Epithelial cell of proximal tubule (primary cell): ENCODE measurements at regions not wholly inside any gene's neighbourhood (a gene's known extent, or its start where the extent isn't known, plus 50 kb on each side); places are given as distances from the start of the nearest gene placed in this dataset.

ENCODE experiments used
- DNase-seq: peaks from one replicate; pipeline ENCODE4 v3.0.0-alpha.2; 2011; ENCODE audit warnings: low read depth
- H3K4me3 ChIP-seq: 2 replicates; pipeline ENCODE4 v1.5.1; 2011; ENCODE audit warnings: low read depth, mild to moderate bottlenecking, low read length
- CTCF ChIP-seq: conservative IDR thresholded peaks from 2 replicates; pipeline ENCODE4 v1.5.1; 2012; ENCODE audit warnings: low read depth, mild to moderate bottlenecking, low read length

DNA sequence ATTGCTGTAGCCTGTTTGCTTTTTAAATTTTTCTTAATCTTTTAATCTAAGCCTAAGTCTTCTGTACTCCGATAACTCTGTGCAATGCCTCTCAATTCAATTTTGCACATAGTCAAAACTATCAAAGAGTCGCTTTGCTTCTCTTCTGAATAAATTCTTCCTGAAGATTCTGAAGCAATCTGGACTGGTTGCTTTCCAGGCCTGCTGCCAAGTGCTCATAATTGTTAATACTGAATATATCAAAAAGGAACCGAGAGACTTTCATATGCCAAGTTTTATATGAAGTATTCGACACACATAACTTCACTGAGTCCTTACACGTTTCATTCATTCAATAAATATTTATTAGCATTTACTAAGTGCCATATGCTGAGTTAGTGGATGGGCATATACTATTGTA, 91.3 kb downstream of the EDNRB start:
- H3K4me3 ChIP-seq = no peak overlapping the region
- no peak for TF ChIP-seq CTCF
- DNase-seq = no peak

DNA sequence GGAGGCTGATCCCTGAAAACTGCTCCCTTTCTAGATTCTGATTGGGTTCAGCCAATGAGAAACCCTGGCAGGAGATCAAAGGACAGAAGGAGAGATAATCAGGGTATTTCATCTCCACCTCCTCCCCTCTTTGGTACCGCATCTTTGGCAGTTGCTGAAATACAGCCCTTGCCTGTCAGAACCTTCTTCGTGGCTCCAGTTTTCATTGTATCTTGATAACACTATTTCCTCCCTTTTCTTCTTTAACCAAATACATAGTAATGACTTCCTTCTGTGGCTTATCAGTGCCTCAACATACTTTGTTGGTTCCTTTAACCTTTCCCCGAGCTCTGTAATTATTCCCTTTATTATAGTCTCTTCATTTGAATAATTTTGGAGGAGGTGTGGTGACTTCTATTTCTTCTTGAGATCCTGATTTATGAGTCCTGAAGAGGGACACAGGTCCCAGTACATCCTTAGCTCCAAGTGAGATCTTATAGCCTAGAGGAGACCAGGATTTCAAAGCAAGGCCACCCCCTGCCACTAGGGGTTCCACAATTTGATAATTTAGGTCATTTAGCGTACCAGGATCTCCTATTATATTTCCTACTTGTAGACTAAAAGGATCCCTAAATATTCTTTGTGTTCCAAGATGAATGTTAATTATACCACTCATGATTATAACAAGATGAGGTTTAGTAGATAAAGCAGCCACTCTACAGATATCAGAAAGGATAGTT, 98.0 kb downstream of the EDNRB start:
- TF ChIP-seq CTCF = peak; percentile 33
- H3K4me3 ChIP-seq = no peak overlapping the region
- DNase-seq = no peak

DNA sequence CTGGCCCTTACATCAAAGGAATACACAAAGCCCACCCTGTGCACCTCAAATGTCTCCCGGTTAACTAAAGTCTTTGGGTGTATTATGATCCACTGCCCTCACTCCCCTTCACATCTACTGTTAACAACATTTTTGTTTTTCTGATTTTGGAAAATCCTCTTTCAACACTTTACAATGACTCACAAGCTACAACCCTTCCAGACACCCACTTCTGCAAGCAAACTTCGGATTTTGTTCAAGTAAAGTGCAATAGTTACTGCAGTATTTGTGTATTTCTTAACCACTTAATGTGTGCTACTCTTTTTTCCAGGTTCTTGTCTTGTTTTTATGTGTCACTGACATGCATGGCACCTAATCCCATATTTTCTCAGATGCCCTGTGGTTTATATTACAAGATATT, 101.1 kb downstream of the EDNRB start:
- DNase-seq = no peak
- TF ChIP-seq CTCF = no peak
- H3K4me3 ChIP-seq = no peak overlapping the region

DNA sequence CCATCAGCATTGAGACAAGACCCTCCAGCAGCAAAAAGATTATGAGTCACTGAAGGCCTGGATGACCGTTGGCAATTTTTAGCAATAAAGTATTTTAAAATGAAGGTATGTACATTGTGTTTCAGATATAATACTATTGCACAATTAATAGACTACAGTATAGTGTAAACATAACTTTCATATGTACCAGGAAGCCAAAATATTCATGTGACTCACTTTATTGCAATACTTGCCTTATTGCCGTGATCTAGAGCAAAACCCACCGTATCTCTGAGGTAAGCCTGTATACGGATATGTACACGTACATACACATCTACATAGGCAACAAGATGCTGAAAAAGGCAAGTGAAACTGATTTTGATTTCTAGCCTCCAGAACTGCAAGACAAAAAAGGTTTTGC, 103.3 kb downstream of the EDNRB start:
- no peak for TF ChIP-seq CTCF
- no peak overlapping the region for H3K4me3 ChIP-seq
- DNase-seq = no peak
